HG02870 (cell line): ENCODE measurements at regions not wholly inside any gene's neighbourhood (a gene's known extent, or its start where the extent isn't known, plus 50 kb on each side); places are given as distances from the start of the nearest gene placed in this dataset.

Source experiments
- ATAC-seq: cut with Tn5 transposase; IDR thresholded peaks from one replicate; pipeline ENCODE4 v1.9.1; 2021; ENCODE audit warnings: mild to moderate bottlenecking, moderate library complexity; ENCODE audit not compliant: unreplicated experiment

DNA sequence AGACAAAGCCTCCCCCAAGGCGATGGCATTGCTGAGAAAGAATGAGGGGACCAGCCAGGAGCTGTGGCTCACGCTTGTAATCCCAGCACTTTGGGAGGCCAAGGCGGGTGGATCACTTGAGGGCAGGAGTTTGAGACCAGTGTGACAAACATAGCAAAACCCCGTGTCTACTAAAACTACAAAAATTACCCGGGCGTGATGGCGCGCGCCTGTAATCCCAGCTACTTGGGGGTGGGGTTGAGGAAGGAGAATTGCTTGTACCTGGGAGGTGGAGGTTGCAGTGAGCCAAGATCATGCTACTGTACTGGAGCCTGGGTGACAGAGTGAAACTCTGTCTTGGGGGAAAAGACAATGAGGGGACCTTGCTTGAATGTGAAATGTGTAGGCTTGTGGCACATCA, 402.4 kb upstream of the C2CD4B start:
- ATAC-seq, result no peak

DNA sequence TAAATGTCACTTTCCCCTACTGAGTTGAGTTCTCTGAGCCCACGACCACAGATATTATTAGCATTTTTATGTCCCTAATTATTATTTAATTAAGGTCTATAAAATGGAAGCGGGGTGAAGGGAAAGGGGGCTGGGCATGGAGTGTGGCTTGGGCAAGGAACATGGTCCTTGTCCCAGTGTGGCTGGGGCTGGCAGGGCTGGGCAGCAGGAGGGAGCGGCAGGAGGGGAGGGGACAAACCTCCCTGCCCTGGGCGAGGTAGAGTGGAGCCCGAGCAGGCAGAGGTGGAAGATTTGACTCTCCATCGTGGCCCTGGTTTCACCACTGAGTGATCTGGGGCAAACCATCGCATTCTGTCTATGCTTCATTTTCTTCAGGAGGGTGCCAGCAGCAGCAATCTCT, 402.9 kb upstream of the C2CD4B start:
- ATAC-seq, result no peak

DNA sequence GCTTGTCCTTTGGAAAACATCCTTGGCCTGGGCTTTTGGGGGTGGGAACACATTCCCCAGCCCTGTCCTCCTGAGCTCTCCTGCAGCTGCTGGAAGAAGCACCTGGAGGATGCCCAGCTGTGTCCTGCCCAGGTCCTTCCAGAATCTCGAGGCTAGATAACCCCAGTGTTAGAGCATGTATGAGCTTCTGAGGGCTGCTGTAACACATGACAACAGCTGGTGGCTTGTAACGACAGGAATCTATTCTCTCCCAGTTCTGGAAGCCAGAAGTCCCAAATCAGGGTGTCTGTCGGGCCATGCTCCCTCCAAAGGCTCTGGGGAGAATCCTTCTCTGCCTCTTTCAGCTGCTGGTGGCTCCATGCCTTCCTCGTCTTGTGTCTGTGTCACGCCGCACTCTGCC, 403.6 kb upstream of the C2CD4B start:
- no peak for ATAC-seq

DNA sequence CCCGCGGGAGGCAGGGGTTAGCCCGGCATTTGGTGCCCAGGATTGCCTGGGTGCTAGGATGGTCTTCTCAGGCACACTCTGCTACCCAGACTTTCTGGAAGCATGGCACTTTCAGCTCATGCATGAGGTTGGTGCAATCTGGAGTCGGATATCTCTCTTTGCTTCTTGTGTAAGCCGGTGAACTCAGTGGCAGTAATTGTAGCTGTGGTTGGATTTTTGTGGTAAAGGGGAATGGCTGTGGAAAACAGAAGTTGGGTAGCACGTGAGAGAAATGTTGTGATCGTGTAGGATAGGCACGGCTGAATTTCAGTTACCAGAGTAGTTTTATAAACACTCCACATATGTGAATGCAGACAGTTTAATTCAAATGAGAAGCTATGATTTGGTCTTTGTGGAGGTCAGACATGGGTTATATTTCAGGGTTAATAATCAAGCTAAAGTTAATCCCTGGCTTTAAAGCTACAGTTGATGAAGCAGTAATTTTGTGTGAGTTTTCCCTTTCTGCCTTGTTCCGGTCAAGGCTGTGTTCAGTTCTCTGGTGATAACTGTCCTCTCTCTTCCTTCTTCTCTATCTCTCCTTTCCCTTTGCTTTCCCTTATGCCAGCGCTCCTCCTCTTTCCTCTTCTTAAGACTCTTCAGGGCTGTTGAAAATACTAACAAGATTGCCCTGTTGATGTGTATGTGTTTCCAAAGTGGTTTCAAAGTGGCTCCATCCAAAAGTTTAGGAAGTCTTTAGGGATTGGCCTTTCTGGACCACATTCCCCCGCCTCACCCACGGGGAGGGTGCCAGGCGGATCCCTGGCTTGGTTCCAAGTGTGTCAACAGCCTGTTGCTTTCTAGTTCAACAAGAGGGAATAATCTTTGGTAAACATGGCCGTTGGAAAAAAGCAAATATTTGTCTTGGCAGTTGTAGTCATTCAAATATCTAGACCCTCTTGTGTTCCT, 404.6 kb upstream of the C2CD4B start:
- no peak for ATAC-seq

DNA sequence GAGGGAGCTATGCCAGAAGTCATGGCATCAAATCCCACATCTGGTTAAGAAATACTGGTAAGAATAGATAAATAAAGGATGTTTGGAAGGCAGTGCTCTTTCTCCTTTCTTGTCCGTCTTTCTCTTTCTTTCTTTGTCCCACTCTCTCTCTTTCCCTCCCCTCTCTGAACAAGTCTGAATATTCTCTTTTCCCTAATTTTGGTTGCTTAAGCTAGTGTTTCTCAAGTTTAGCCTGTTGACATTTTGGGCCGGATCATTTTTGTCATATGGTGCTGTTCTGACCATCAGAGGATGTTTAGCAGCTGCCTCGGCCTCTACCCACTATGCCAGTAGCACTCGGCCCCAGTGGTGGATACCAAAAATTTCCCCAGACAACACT, 405.3 kb upstream of the C2CD4B start:
- ATAC-seq, result no peak

DNA sequence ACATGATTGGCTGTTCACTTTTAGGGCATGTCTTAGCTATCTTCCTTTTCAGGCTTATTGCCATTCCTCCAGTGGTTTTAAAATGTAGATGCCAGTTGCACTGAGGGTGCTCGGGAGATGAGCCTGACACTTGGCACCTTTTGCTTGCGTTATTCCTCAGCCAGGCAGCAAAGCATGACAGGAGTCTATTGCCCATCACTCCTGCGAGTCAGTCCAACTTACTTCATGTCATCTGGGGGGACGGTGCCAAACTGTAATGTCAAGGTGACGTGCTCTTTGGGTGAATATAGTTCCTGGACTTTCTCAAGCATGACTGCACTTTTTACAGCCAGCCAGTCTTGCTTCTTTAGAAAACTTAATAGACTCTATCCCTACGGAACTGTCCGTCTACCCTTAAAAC, 406.0 kb upstream of the C2CD4B start:
- ATAC-seq, result no peak

DNA sequence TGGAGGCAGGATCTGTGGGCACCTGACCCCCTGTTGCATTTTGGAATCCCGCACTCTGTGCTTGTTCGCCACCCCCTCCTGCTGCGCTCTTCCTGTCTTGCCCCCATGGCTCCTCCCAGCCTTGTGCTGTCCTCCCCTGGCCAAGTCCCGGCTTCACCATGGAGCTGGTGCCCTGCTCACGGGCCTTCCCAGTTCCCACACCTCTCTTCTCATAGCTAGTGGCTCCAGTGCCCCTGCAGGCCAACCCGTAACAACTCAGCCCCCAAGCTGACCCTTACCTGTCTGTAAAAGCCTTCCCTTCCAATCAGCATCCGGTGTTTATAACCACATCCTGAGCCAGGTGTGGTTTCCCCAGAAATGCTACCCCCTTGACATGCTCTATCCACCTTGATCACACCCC, 407.7 kb upstream of the C2CD4B start:
- ATAC-seq, result no peak

DNA sequence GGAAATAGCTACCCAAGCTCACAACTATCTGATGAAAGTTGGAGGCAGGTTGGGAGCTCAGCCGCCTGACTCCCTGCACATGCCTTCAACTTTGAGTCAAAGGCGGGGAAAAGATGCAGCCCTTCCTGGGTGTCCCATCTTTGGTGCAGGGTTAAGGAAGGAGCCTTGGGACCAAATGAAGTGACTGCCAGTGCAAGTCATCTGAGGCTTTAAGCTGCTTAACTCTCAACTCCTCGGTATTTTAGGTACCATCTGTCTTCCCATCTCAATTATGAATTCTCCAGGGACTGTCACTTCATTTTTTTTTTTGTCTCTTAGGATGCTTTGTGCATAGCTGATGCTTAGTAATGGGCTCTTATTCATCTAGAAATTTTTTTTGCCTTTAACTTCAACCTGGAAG, 408.8 kb upstream of the C2CD4B start:
- no peak for ATAC-seq

DNA sequence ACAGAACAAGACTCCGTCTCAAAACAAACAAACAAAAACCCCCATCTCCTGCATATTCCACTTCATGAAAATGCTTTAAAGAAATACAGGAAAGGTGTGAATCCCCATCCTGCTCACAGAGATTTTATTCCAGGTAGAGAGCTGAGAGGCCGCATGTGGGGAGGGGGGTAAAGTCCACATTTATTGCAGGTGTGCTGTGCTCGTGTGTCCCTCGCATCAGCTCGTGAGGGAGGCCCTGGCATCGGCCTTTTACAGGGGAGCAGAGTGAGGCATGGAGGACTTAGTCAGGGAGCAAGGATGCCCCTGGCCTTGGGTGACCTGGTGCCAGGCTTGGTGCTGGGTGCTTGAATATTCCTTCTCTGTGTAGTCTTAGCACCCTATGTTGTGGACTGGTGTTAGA, 413.5 kb upstream of the C2CD4B start:
- no peak for ATAC-seq

DNA sequence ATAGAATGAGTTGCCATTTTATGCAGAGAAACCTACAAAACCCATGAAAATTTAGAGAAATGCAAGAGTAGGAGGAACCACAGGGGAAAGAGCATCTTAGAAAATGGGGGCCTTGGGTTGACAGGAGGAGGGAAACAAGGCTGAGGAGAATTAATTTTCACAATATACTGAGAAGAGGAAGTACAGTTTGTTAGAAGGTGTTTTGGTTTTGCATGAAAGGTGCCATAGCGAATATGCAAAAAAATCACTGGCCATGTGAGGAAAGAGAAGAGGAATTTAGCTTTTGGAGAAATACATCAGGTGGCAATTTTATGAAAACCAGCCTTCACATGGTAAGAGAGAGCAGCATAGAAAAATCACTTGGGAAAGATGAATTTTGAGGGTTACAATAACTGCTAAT, 413.9 kb upstream of the C2CD4B start:
- ATAC-seq, result no peak

DNA sequence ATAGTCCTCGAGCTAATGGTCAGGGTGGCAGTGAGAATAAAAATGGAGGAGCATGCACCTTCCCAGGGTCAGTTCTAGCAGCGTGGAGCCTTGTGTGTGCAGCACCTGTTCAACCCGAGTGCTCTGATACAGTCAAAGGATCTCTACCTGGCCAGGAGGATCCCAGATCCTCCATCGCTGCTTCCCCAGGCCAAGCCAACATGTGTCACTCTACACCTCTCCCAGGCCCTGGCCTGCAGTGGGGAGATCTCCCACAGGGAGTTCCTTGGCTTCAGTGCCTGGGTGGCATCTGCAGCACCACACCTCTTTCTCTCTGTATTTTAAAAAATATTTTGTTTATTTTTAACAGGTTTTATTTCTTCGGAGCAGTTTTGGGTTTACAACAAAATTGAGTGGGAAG, 414.8 kb upstream of the C2CD4B start:
- ATAC-seq, result no peak

DNA sequence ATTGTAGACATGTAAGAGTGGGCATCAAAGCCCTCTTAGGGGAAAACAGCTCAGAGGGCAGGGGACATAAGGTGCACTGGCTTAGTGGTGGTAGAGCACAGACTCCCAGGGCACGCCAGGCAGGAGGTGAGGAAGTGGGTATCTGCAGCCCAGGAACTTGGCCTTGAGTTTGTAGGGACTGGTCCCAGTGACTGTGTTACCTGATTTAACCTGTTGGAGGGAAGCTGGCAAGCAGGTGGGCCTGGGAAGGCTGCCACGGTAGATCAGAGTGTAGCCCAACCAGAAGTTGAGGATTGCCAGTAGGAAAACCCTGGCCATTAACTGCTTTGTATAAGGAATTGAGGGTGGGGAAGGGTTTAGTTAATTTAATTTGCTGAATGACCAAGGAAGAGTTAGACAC, 417.5 kb upstream of the C2CD4B start:
- no peak for ATAC-seq

DNA sequence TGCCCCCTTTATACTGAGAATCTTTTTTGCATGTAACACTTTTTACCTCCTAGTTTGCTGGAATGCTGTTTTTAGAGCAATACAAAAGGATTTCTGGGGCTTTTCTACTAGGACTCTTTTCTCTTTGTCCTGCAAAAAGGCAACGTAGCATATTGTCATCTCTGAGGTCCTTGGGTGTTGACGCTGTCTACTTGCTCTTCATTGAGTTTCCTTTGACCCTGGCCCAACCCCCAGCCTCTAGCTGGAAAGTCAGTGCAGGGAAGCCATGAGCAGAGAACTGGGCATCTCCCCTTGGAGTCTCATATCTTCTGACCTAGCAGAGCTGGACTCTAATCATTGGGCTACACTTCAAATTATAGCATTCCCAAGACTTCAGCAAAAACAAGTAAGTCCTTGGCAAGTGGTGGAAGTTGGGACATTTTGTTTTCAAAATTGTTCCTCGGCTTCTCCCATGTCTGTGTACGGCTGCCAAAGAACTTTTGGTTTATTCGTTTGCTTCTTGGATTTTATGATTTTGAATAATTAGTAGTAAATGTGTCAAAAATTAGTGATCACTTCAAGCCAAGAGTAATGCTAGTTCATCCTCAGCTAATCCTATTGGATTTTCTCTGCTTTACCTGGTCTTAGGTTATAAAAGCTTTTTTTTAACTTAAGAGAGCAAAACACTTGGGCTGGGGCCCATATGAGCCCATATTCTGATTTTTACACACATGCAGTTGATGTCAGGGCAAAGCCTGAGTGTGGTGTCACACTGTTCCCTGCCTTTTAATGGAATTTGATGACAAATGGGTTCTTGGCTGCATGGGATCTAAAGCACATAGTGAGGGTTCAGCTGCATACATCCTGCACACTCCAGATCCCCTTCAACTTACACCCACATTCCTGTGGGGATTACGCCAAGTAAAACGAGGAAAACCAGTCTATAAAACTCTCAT, 419.5 kb upstream of the C2CD4B start:
- ATAC-seq, result no peak

DNA sequence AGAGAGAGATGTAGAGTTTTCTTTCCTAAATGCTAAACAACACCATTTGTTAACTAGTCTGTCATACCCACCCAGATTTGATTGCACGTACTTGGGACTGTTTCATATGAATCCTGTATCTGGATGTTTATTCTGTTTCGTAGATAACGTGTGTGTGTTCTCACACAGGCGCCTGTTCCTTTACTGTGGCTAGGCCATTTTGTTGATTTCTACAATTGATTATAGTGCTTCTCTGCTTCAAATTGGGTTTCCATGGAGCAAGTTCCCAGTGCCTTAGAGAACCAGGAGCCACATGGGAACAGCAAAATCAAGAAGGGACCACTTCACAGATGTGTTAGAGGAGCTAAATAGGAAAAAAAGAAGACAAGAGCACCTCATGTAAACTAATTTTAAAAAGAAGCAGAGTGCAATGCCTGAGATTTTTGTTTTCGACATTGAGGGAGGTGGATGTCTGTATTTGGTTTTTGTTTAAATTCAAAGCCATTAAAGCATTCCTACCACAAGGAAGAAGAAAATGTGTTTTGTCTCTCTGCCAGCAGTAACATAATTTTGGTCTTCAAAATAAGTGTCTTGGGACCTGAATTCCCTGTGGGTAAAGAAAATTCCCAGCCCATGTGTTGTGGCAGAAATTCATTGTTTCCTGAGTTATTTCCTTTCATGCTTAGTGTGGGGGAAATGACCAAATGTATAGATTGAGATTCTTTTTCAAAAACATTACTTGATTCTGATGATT, 424.0 kb upstream of the C2CD4B start:
- no peak for ATAC-seq

DNA sequence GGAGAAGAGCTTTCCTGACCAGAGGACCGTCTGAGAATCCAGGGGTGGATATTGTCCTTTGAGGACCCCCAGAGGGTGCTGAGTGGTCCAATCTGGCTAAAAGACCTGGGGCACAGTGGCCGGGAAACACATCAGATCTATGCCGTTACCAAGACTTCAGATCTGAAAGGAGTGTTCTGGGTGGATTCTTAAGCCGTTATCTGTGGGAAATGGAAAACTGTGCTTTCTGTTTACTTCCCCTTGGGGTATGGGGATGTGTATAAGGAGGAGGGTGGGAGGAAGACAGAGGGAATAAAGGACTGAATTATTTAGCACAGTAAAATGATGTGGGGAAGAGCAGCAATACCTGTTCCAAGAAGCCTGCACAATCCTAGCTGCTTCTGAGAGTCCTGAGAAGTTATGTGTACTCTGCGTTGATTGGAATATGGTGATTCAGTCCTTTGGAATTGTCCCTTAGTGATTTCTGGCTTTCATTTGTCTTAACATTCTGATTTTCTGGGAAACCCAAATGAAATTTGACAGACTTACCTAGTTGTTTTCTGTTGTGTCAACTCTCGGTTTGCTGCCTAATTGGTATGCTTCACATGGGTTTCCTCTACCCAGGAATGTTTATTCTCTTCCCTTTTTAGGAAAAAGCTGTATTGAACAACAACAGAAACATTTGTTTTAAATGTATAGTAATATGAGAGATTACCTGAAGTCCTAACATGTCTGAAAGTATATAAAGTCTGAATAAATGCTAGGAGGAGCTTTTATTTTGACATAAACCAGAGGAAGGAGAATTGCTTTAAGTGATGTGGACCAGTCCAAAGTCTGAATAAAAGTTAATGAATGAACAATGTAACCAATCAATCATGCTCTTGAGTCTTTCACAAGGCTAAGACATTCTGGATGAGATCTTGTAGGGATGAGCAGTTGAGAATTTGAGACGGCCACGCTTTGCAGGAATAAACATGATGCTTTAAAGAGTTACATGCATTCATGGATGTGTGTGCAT, 427.1 kb upstream of the C2CD4B start:
- ATAC-seq, result no peak

DNA sequence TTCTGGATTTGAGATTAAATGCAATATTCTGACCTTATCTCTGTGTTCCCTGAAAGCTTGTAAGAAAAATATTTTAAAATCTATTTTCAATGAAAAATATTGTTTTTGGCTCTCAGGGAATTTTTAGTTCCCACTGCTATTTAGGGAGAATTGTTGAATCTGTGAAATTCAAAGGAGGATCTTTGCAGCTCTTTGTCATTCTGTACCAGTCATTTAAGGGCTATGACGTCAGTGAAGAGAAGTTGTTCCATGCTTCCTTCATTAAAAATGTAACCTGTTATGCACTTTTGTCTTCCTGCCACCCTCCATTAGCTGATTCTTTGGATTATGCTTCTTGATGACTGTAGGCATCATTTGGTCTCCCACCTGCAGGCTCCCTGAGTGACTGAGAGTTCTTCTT, 427.8 kb upstream of the C2CD4B start:
- ATAC-seq, result no peak

DNA sequence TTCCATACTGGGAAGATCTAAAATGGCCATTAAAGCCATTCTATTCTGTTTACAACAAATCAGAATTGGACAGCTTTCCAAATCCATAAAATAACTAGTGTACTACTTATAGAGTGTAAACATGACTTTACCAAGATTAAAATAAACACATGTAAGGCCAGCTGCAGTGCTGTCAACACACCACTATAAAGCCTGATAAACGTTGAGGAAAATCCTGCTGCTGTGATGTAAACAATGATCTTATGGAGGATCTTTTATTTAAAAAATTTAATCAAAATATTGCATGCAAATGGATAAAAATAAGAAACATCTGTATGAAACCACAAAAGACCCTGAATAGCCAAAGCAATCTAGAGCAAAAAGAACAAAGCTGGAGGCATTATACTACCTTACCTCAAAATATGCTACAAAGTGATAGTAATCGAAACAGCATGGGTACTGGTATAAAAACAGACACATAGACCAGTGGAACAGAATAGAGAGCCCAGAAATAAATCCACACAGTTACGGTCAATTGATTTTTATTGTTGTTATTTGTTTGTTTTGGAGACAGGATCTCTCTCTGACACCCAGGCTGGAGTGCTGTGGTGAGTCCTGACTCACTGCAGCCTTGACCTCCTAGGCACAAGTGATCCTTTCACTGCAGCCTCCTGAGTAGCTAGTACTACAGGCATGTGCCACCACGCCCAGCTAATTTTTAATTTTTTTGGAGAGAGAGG, 428.8 kb upstream of the C2CD4B start:
- no peak for ATAC-seq

DNA sequence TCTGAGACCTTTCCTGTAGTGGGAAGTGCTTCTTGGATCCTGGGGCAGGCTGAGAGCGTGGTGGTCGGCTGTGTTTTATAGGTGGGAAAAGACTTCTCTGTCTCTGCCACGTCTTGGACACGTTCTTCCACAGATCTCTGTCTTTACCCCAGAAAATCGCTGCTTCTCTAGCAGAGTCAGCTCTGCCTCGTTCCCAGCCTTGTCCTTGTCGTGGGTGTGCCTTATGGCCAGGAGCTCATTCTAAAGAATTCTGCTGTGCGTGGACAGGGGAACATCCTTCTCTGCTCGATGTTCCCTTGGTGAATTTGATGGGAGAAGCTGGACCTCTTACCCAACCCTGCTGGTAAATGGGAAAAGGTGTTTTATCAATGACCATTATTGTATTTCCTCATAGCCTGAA, 433.1 kb upstream of the C2CD4B start:
- no peak for ATAC-seq
